ENCODE measurements at regions not wholly inside any gene's neighbourhood (a gene's known extent, or its start where the extent isn't known, plus 50 kb on each side); places are given as distances from the start of the nearest gene placed in this dataset.

DNA sequence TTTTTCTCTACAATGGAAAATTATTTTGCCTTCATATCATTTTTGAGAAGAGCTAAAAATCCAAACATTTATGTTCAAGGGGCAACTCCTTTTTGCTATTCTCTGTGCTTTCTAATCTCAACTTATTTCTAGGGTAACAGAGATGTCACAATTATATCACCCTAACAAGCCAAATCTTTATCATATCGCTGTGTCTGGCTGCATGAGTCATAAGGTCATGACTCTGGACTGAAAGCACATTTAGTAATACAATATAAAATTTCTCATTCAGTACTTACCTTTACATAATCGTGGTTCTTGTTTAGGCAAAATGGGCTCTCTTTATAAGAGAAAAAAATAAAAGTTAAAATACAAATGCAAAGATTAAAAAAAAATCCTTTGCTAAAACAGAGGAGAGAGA, 326.0 kb downstream of the CASP12 start:
- Mint-ChIP-seq H3K27me3 (ENCODE audit: unreplicated experiment) (no peaks in the 10 kb centered on the region), H3K27ac (ENCODE audit: unreplicated experiment) (no peak overlapping the region), H3K4me1 (ENCODE audit: unreplicated experiment) (no peaks in the 10 kb centered on the region), H3K4me3 (ENCODE audit: unreplicated experiment) (no peak overlapping the region), H3K9me3 (ENCODE audit: unreplicated experiment) (no peaks in the 10 kb centered on the region), H3K36me3 (ENCODE audit: low read depth, unreplicated experiment) (no peaks in the 10 kb centered on the region)
- no peak for DNase-seq (ENCODE audit: low spot score)
- TF ChIP-seq, protein P1, sequence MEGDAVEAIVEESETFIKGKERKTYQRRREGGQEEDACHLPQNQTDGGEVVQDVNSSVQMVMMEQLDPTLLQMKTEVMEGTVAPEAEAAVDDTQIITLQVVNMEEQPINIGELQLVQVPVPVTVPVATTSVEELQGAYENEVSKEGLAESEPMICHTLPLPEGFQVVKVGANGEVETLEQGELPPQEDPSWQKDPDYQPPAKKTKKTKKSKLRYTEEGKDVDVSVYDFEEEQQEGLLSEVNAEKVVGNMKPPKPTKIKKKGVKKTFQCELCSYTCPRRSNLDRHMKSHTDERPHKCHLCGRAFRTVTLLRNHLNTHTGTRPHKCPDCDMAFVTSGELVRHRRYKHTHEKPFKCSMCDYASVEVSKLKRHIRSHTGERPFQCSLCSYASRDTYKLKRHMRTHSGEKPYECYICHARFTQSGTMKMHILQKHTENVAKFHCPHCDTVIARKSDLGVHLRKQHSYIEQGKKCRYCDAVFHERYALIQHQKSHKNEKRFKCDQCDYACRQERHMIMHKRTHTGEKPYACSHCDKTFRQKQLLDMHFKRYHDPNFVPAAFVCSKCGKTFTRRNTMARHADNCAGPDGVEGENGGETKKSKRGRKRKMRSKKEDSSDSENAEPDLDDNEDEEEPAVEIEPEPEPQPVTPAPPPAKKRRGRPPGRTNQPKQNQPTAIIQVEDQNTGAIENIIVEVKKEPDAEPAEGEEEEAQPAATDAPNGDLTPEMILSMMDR (IDR thresholded peaks at IDR 0.05; ENCODE audit: unreplicated experiment) = no peak

DNA sequence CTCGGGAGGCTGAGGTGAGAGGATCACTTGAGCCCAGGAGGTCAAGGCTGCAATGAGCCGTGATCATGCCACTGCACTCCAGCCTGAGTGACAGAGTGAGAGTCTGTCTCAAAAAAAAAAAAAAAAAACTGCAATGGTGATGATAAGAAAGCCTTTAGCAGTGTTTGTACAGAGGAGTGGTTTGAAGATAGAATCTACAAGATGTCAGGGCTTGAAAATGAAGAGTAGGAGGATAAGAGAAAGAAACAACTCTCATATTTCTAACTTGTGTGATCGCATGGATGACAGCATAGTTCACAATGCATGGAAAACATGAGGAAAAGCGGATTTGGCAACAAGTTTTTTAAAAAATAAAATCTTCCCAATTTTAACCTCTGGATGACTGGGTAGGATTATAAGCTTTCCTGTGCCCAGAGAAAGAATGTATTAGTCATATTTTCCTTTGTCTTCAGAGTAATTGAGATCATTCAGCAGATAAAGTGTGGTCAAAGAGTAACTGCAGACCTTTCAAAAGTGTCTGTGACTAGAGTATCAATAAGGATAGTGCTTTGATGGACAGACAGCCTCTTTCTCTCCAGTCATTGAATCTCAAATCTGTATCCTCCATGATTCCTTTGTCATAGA, 328.1 kb downstream of the CASP12 start:
- TF ChIP-seq, protein P1 (IDR thresholded peaks at IDR 0.05; ENCODE audit: unreplicated experiment) = no peak
- H3K4me3 Mint-ChIP-seq (ENCODE audit: unreplicated experiment) = no peak overlapping the region
- H3K9me3 Mint-ChIP-seq (ENCODE audit: unreplicated experiment) = no peaks in the 10 kb centered on the region
- H3K27me3 Mint-ChIP-seq (ENCODE audit: unreplicated experiment) = no peaks in the 10 kb centered on the region
- DNase-seq (ENCODE audit: low spot score) = no peak
- H3K36me3 Mint-ChIP-seq (ENCODE audit: low read depth, unreplicated experiment) = no peaks in the 10 kb centered on the region
- H3K4me1 Mint-ChIP-seq (ENCODE audit: unreplicated experiment) = no peaks in the 10 kb centered on the region
- no peak overlapping the region for H3K27ac Mint-ChIP-seq (ENCODE audit: unreplicated experiment)

DNA sequence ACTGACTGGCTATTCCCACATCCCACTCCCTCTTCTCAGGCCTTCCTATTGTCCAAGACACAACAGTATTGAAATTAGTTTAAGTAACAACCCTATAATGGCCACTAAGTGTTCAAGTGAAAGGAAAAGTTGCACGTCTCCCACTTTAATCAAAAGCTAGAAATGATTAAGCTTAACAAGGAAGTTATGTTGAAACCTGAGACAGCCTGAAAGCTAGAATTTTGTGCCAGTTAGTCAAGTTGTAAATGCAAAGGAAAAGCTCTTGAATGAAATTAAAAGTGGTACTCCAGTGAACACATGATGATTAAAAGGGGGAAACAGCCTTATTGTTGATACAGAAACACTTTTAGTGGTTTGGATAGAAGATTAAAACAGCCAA, 332.7 kb downstream of the CASP12 start:
- Mint-ChIP-seq H3K4me3 (ENCODE audit: unreplicated experiment) (no peak overlapping the region), H3K9me3 (ENCODE audit: unreplicated experiment) (no peaks in the 10 kb centered on the region), H3K27me3 (ENCODE audit: unreplicated experiment) (no peaks in the 10 kb centered on the region), H3K4me1 (ENCODE audit: unreplicated experiment) (no peaks in the 10 kb centered on the region), H3K36me3 (ENCODE audit: low read depth, unreplicated experiment) (no peaks in the 10 kb centered on the region), H3K27ac (ENCODE audit: unreplicated experiment) (no peak overlapping the region)
- no peak for DNase-seq (ENCODE audit: low spot score)
- TF ChIP-seq, protein P1 (IDR thresholded peaks at IDR 0.05; ENCODE audit: unreplicated experiment) = no peak

DNA sequence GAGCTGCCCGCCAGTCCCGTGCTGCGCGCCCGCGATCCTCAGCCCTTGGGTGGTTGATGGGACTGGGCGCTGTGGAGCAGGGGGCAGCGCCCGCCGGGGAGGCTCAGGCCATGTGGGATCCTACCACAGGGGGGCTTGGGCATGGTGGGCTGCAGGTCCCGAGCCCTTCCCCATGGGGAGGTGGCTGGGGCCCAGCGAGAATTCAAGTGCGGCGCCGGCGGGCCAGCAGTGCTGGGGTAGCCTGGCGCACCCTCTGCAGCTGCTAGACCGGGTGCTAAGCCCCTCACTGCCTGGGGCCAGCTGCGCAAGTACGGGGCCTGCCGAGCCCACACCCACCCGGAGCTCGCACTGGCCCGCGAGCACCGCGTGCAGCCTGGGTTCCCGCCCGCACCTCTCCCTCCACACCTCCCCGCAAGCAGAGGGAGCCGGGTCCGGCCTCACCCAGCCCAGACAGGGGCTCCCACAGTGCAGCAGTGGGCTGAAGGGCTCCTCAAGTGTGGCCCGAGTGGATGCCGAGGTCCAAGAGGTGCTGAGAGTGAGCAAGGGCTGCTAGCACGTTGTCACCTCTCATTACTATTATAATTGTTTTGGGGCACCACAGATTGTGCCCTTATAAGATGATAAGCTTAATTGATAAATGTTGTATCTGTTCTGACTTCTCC, 333.2 kb downstream of the CASP12 start:
- Mint-ChIP-seq H3K9me3 (ENCODE audit: unreplicated experiment) (no peaks in the 10 kb centered on the region), H3K4me3 (ENCODE audit: unreplicated experiment) (no peak overlapping the region), H3K27me3 (ENCODE audit: unreplicated experiment) (no peaks in the 10 kb centered on the region), H3K36me3 (ENCODE audit: low read depth, unreplicated experiment) (no peaks in the 10 kb centered on the region), H3K4me1 (ENCODE audit: unreplicated experiment) (no peaks in the 10 kb centered on the region), H3K27ac (ENCODE audit: unreplicated experiment) (no peak overlapping the region)
- DNase-seq (ENCODE audit: low spot score) = peak; percentile 3
- TF ChIP-seq, protein P1 (IDR thresholded peaks at IDR 0.05; ENCODE audit: unreplicated experiment) = no peak

DNA sequence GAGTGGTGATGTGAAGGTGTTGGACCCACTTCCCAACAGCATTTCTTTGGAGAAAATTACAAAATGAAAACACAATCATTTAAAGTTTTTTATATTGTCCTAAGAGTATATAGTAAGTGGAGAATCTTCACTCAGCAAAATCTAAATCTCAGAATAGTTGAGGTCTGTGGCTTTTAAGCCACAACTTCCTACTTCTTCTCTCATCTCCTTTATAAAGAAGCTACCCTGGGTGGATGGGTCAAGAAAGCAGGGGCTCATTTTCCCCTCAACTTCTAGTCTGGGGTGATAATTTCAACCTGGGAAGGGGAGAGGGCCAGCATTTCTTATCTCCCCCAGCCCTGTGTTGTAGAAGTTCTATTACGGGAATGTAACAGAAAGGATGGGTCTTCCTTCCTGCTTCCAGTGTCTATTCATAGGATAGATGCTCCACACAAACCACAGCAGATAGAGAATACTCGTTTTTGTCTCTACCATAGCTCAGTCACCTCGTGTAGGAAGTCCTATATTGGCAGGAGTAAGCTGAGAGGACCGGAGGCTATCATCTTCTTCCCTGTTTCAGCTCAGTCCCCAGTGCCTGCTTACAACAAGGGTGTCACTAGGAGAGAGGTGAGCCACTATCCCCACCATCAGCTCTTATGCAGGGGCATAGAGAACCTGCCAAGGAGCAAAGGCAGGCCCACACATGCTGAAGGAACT, 341.5 kb downstream of the CASP12 start:
- DNase-seq (ENCODE audit: low spot score) = no peak
- no peaks in the 10 kb centered on the region for H3K27me3 Mint-ChIP-seq (ENCODE audit: unreplicated experiment)
- TF ChIP-seq, protein P1 (IDR thresholded peaks at IDR 0.05; ENCODE audit: unreplicated experiment) = no peak
- H3K4me1 Mint-ChIP-seq (ENCODE audit: unreplicated experiment) = no peaks in the 10 kb centered on the region
- no peaks in the 10 kb centered on the region for H3K36me3 Mint-ChIP-seq (ENCODE audit: low read depth, unreplicated experiment)
- no peaks in the 10 kb centered on the region for H3K9me3 Mint-ChIP-seq (ENCODE audit: unreplicated experiment)
- H3K4me3 Mint-ChIP-seq (ENCODE audit: unreplicated experiment) = no peak overlapping the region
- H3K27ac Mint-ChIP-seq (ENCODE audit: unreplicated experiment) = no peak overlapping the region
